H1 (cell line): ENCODE measurements at regions not wholly inside any gene's neighbourhood (a gene's known extent, or its start where the extent isn't known, plus 50 kb on each side); places are given as distances from the start of the nearest gene placed in this dataset.
"Not testable (repeated sequence)": the region's sequence is repeated elsewhere in the genome, so short reads cannot be mapped to it uniquely, and the experiment has no call there.

Experiments used
- CTCF ChIA-PET: fragments of 300-600 bp; sonication (Branson Sonifier 250); formaldehyde crosslinking; loops from one replicate; lab custom pipeline; 2021; ENCODE audit not compliant: partially characterized antibody; lab: Charles Lee
- POLR2A ChIA-PET: fragments of 300-600 bp; sonication (Branson Sonifier 250); formaldehyde crosslinking; loops from one replicate; lab custom pipeline; 2021; ENCODE audit warnings: inconsistent platforms; ENCODE audit not compliant: partially characterized antibody; lab: Charles Lee
- DNase-seq, 2 experiments: peaks; one replicate each; pipeline versions ENCODE4 v3.0.0 to v3.0.0-alpha.2; 2010 to 2022; ENCODE audit warnings: low spot score in 2 of 2, low read depth in 1 of 2, mixed read lengths in 1 of 2
- FAIRE-seq: peaks from 2 replicates; lab custom pipeline; 2011; peaks lifted over from hg19 to GRCh38; lab: Jason Lieb, UNC
- H2AFZ ChIP-seq: 2 replicates; pipeline ENCODE4 v1.8.1; 2012; ENCODE audit warnings: low read length, inconsistent platforms
- H2AK5ac ChIP-seq: 2 replicates; pipeline ENCODE4 v1.6.1; 2013; ENCODE audit warnings: low read depth, low read length
- H2BK120ac ChIP-seq: replicated peaks from 2 replicates; pipeline ENCODE3; 2013; ENCODE audit warnings: low read depth, low read length, inconsistent platforms
- H2BK12ac ChIP-seq: 2 replicates; pipeline ENCODE4 v1.6.1; 2013; ENCODE audit warnings: low read depth, low read length
- H2BK15ac ChIP-seq: 2 replicates; pipeline ENCODE4 v1.6.1; 2013; ENCODE audit warnings: low read length
- H2BK20ac ChIP-seq: 2 replicates; pipeline ENCODE4 v1.6.1; 2013; ENCODE audit warnings: low read length
- H2BK5ac ChIP-seq: 2 replicates; pipeline ENCODE4 v1.6.1; 2013; ENCODE audit warnings: low read depth, low read length
- H3K14ac ChIP-seq: 2 replicates; pipeline ENCODE4 v1.6.1; 2013; ENCODE audit warnings: inconsistent platforms; ENCODE audit not compliant: insufficient read length
- H3K18ac ChIP-seq: 2 replicates; pipeline ENCODE4 v1.6.1; 2013; ENCODE audit warnings: low read length; ENCODE audit errors: extremely low read depth
- H3K23ac ChIP-seq: 2 replicates; pipeline ENCODE4 v1.6.1; 2013; ENCODE audit warnings: inconsistent platforms; ENCODE audit not compliant: insufficient read length
- H3K23me2 ChIP-seq: 2 replicates; pipeline ENCODE4 v1.6.1; 2013; ENCODE audit warnings: low read depth, low read length
- H3K27ac ChIP-seq: 2 replicates; pipeline ENCODE4 v1.6.1; 2011; ENCODE audit warnings: low read depth, low read length, inconsistent platforms
- H3K27me3 ChIP-seq, 4 experiments: replicated peaks in 1 of 4; 1 replicate in 1 of 4; 2 replicates in 3 of 4; pipeline versions ENCODE4 v1.6.1 to v1.8.1; 2011 to 2013; ENCODE audit warnings: low read length in 3 of 4, mild to moderate bottlenecking in 3 of 4, inconsistent platforms in 2 of 4, mixed read lengths in 2 of 4, moderate library complexity in 1 of 4; ENCODE audit not compliant: control insufficient read depth in 3 of 4, insufficient read depth in 3 of 4; ENCODE audit errors: extremely low read depth in 1 of 4
- H3K36me3 ChIP-seq, 4 experiments: 2 replicates each; pipeline versions ENCODE4 v1.6.1 to v1.8.1; 2011 to 2013; ENCODE audit warnings: mild to moderate bottlenecking in 4 of 4, low read length in 3 of 4, moderate library complexity in 2 of 4, control low read depth in 1 of 4, inconsistent platforms in 1 of 4; ENCODE audit not compliant: insufficient read depth in 4 of 4, control insufficient read depth in 2 of 4
- H3K4ac ChIP-seq: replicated peaks from 2 replicates; pipeline ENCODE3; 2013; ENCODE audit warnings: low read length, low read depth, mixed read lengths, inconsistent platforms; ENCODE audit not compliant: insufficient read length
- H3K4me1 ChIP-seq, 4 experiments: replicated peaks in 1 of 4; 1 replicate in 1 of 4; 2 replicates in 3 of 4; pipeline versions ENCODE4 v1.6.1 to v1.8.1; 2011 to 2013; ENCODE audit warnings: low read length in 3 of 4, inconsistent platforms in 2 of 4, mixed read lengths in 1 of 4; ENCODE audit not compliant: insufficient read depth in 4 of 4, control insufficient read depth in 3 of 4
- H3K4me2 ChIP-seq, 2 experiments: 2 replicates each; pipeline versions ENCODE4 v1.6.1 to v1.8.1; 2011 to 2013; ENCODE audit warnings: low read depth in 2 of 2, low read length in 2 of 2, control low read depth in 1 of 2, inconsistent platforms in 1 of 2, mild to moderate bottlenecking in 1 of 2; ENCODE audit not compliant: insufficient read depth in 1 of 2
- H3K4me3 ChIP-seq, 4 experiments: fragments of 200-600, 300-600 bp in 1 of 4; sonication (generic), shearing (Covaris generic), sonication (Bioruptor Twin) in 1 of 4; 2 replicates each; pipeline versions ENCODE4 v1.5.1 to v1.8.1; 2011 to 2016; ENCODE audit warnings: low read length in 4 of 4, low read depth in 3 of 4, control low read depth in 2 of 4, inconsistent platforms in 2 of 4, mild to moderate bottlenecking in 2 of 4, mixed read lengths in 1 of 4, moderate library complexity in 1 of 4; ENCODE audit not compliant: insufficient read depth in 2 of 4; ENCODE audit errors: extremely low read depth in 1 of 4
- H3K56ac ChIP-seq: replicated peaks from 2 replicates; pipeline ENCODE3; 2013; ENCODE audit warnings: low read depth, mild to moderate bottlenecking, mixed read lengths, low read length, inconsistent platforms; ENCODE audit not compliant: insufficient read length
- H3K79me1 ChIP-seq: 2 replicates; pipeline ENCODE4 v1.6.1; 2013; ENCODE audit warnings: low read depth, low read length, control low read depth
- H3K79me2 ChIP-seq, 2 experiments: 2 replicates each; pipeline versions ENCODE4 v1.6.1 to v1.8.1; 2012 to 2013; ENCODE audit warnings: low read length in 2 of 2, mild to moderate bottlenecking in 2 of 2, inconsistent platforms in 1 of 2; ENCODE audit not compliant: insufficient read depth in 2 of 2, control insufficient read depth in 1 of 2
- H3K9ac ChIP-seq, 4 experiments: replicated peaks in 1 of 4; 1 replicate in 1 of 4; 2 replicates in 3 of 4; pipeline versions ENCODE4 v1.6.1 to v1.8.1; 2011 to 2013; ENCODE audit warnings: low read depth in 3 of 4, low read length in 3 of 4, control low read depth in 2 of 4, mild to moderate bottlenecking in 2 of 4, moderate library complexity in 2 of 4, inconsistent platforms in 1 of 4; ENCODE audit errors: extremely low read depth in 1 of 4
- H3K9me3 ChIP-seq, 2 experiments: 2 replicates each; pipeline versions ENCODE4 v1.6.1 to v1.8.1; 2012 to 2013; ENCODE audit warnings: mild to moderate bottlenecking in 2 of 2, moderate library complexity in 2 of 2, control low read depth in 1 of 2, inconsistent platforms in 1 of 2, low read depth in 1 of 2, low read length in 1 of 2, mixed read lengths in 1 of 2; ENCODE audit not compliant: insufficient read depth in 2 of 2
- H4K20me1 ChIP-seq, 2 experiments: replicated peaks in 1 of 2; 2 replicates each; pipeline versions ENCODE3 to v1.8.1; 2011 to 2013; ENCODE audit warnings: inconsistent platforms in 2 of 2, low read length in 2 of 2, mild to moderate bottlenecking in 1 of 2; ENCODE audit not compliant: insufficient read depth in 2 of 2, control insufficient read depth in 1 of 2
- H4K5ac ChIP-seq: 2 replicates; pipeline ENCODE4 v1.6.1; 2013; ENCODE audit warnings: low read length, low read depth, mixed read lengths, inconsistent platforms; ENCODE audit not compliant: insufficient read length
- H4K8ac ChIP-seq: 2 replicates; pipeline ENCODE4 v1.8.0; 2013; ENCODE audit warnings: mild to moderate bottlenecking, moderate library complexity, low read length, inconsistent platforms; ENCODE audit not compliant: insufficient read depth; ENCODE audit errors: extremely low read depth
- H4K91ac ChIP-seq: replicated peaks from 2 replicates; pipeline ENCODE3; 2013; ENCODE audit warnings: low read length, mixed read lengths, inconsistent platforms; ENCODE audit not compliant: insufficient read length
- POU5F1 ChIP-seq: IDR thresholded peaks from 2 replicates; pipeline ENCODE4 v1.6.1; 2011; ENCODE audit warnings: low read depth, mild to moderate bottlenecking, low read length, moderate library complexity
- RAD21 ChIP-seq, 2 experiments: IDR thresholded peaks in 1 of 2; conservative IDR thresholded peaks in 1 of 2; 2 replicates each; pipeline ENCODE4 v1.6.1; 2011; ENCODE audit warnings: low read depth in 2 of 2, low read length in 2 of 2, improper control_type of control experiment in 1 of 2, inconsistent platforms in 1 of 2, mild to moderate bottlenecking in 1 of 2, moderate library complexity in 1 of 2
- WGBS, 2 experiments: shearing (Covaris generic) in 1 of 2; methylation state at CpG; one replicate each; pipeline versions ENCODE4 v1.1.6 to v1.1.7; 2013 to 2015; ENCODE audit warnings: low lambda C conversion rate in 2 of 2, mixed read lengths in 2 of 2, inconsistent platforms in 1 of 2, low coverage in 1 of 2, missing lambda C conversion rate in 1 of 2; ENCODE audit not compliant: insufficient replicate concordance in 2 of 2, insufficient coverage in 1 of 2, insufficient read length in 1 of 2; ENCODE audit errors: extremely low coverage in 1 of 2, missing lambda C conversion rate in 1 of 2; 5-methylcytosine and 5-hydroxymethylcytosine counted together
- TF ChIP-seq, protein P1 (sequence below), 3 experiments: IDR thresholded peaks; 1 replicate in 2 of 3; 2 replicates in 1 of 3; pipeline versions ENCODE4 v1.5.1 to v1.6.1; 2011; ENCODE audit warnings: low read length in 3 of 3, mild to moderate bottlenecking in 3 of 3, inconsistent platforms in 2 of 3, low read depth in 1 of 3, moderate library complexity in 1 of 3; ENCODE audit not compliant: insufficient read depth in 1 of 3; ENCODE audit errors: control extremely low read depth in 1 of 3

DNA sequence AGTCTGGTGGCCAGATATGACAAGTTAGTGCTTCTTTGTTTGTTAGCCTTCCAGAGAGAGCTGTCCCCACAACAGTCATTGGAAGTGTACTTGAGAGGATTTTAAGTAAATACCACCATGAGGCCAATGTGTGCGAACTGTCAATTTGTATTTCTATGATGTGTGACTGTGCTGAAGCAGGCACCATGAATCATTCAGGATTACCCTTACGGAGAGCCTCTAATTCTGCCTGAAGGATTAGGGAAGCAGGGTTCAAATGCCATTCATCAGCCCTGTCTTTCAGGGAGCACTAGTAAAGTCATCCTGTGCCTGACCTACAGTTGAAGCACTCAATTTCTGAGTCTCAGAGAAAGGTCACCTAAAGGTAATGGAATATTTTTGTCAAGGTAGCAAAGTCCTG lies 109.3 kb downstream of the GATA3 start (continued):
- TF ChIP-seq, protein P1, sequence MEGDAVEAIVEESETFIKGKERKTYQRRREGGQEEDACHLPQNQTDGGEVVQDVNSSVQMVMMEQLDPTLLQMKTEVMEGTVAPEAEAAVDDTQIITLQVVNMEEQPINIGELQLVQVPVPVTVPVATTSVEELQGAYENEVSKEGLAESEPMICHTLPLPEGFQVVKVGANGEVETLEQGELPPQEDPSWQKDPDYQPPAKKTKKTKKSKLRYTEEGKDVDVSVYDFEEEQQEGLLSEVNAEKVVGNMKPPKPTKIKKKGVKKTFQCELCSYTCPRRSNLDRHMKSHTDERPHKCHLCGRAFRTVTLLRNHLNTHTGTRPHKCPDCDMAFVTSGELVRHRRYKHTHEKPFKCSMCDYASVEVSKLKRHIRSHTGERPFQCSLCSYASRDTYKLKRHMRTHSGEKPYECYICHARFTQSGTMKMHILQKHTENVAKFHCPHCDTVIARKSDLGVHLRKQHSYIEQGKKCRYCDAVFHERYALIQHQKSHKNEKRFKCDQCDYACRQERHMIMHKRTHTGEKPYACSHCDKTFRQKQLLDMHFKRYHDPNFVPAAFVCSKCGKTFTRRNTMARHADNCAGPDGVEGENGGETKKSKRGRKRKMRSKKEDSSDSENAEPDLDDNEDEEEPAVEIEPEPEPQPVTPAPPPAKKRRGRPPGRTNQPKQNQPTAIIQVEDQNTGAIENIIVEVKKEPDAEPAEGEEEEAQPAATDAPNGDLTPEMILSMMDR (IDR thresholded peaks at IDR 0.05; ENCODE audit: control extremely low read depth in 1 of 3, insufficient read depth in 1 of 3, low read depth in 1 of 3, low read length in 3 of 3) = no peak
- no peak for TF ChIP-seq RAD21 (IDR thresholded peaks at IDR 0.05 in 1 of 2, conservative IDR thresholded peaks at IDR 0.05 in 1 of 2; ENCODE audit: low read depth in 2 of 2, low read length in 2 of 2)
- TF ChIP-seq POU5F1 = no peak

DNA sequence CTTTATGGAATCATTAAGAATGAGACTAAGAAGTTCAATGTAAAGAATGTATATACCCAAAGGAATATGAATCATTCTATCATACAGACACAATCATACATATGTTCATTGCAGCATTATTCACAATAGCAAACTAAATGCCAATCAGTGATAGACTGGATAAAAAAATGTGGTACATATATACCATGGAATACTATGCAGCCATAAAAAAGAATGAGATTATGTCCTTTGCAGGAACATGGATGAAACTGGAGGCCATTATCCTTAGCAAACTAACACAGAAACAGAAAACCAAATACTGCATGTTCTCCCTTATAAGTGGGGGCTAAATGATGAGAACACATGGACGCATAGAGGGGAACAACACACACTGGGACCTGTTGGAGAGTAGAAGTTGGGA lies 110.2 kb downstream of the GATA3 start:
- H3K4ac ChIP-seq, H3K23ac ChIP-seq, H3K56ac ChIP-seq, H4K20me1 ChIP-seq, H2BK12ac ChIP-seq, H3K23me2 ChIP-seq, H3K14ac ChIP-seq, H2BK20ac ChIP-seq, H4K91ac ChIP-seq, H2BK5ac ChIP-seq, H3K4me1 ChIP-seq, H3K9me3 ChIP-seq, H2AFZ ChIP-seq, H3K27me3 ChIP-seq, H2AK5ac ChIP-seq, H3K79me1 ChIP-seq, H2BK15ac ChIP-seq, H3K4me2 ChIP-seq, H3K18ac ChIP-seq, H3K9ac ChIP-seq, H3K4me3 ChIP-seq, H3K36me3 ChIP-seq, H3K79me2 ChIP-seq, DNase-seq, POLR2A ChIA-PET, H2BK120ac ChIP-seq, H4K8ac ChIP-seq, H3K27ac ChIP-seq, FAIRE-seq, CTCF ChIA-PET, H4K5ac ChIP-seq: not testable (repeated sequence)
- 79% methylated on average over 1 of the region's 1 CpG; no CpG with 5 or more reads in 1 of the 2 experiments for WGBS, 2 experiments
